ENCODE measurements at regions not wholly inside any gene's neighbourhood (a gene's known extent, or its start where the extent isn't known, plus 50 kb on each side); places are given as distances from the start of the nearest gene placed in this dataset.

DNA sequence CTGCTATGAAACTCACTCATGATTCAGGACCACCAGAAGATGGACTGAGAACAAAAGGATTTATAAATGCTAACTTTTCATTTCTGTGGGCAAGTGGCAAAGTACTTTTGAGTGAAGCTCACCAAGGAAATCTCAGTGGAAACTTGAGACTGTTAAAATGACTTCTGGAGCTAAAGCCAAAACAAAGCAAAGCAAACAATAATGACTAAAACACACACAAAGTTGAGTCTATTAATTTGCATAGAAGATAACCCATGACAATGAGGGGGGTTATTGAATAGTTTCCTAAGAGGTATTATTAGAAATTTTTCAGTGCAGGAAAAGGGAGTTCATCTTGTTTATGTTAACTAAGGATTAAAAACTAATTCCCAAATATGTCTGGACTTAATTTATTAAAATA lies 612.8 kb upstream of the FAM174A start:
- ATAC-seq (ENCODE audit: low FRiP score), result no peak
- H3K4me1 ChIP-seq (ENCODE audit: control insufficient read depth in 1 of 2, insufficient read depth in 2 of 2, low read length in 2 of 2), result no peaks in the 10 kb centered on the region
- no peaks in the 10 kb centered on the region for H3K36me3 ChIP-seq (ENCODE audit: control insufficient read depth in 1 of 2, insufficient read depth in 2 of 2, low read length in 1 of 2)
- no peak overlapping the region for H3K27ac ChIP-seq (ENCODE audit: low read depth in 1 of 2, low read length in 2 of 2)
- intact Hi-C loops (cut with DNase I), result no loop called here
- H3K27me3 ChIP-seq (ENCODE audit: control insufficient read depth in 1 of 2, insufficient read depth in 2 of 2, low read length in 1 of 2), result no peaks in the 10 kb centered on the region
- H3K9me3 ChIP-seq (ENCODE audit: control insufficient read depth, low read length), result no peaks in the 10 kb centered on the region
- no peak for DNase-seq
- no peak overlapping the region for H3K4me3 ChIP-seq (ENCODE audit: low read length in 2 of 2)

DNA sequence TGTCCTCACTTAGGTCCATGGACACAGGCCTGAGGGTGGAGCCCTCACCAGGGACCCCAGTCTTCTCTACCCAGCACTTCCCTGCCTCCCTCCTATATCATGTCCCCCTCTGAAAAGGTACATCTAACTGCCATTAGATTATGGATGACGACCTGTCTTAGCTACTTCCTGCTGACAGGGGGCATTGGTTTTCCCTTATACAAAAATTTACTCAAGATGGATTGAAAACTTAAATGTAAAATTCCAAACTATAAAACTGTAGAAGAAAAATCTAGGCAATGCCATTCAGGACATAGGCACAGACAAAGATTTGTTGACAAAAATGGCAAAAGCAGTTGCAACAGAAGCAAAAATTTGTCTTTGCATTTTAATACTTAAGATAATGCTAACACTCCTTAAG lies 623.2 kb upstream of the FAM174A start:
- no peak for DNase-seq
- ATAC-seq (ENCODE audit: low FRiP score), result no peak
- WGBS, 2 donors, result 54 to 56% methylated on average over 1 of the region's 1 CpG
- no peaks in the 10 kb centered on the region for H3K4me1 ChIP-seq (ENCODE audit: control insufficient read depth in 1 of 2, insufficient read depth in 2 of 2, low read length in 2 of 2)
- H3K27me3 ChIP-seq (ENCODE audit: control insufficient read depth in 1 of 2, insufficient read depth in 2 of 2, low read length in 1 of 2), result no peaks in the 10 kb centered on the region
- H3K36me3 ChIP-seq (ENCODE audit: control insufficient read depth in 1 of 2, insufficient read depth in 2 of 2, low read length in 1 of 2), result no peaks in the 10 kb centered on the region
- H3K27ac ChIP-seq (ENCODE audit: low read depth in 1 of 2, low read length in 2 of 2), result no peak overlapping the region
- intact Hi-C loops (cut with DNase I), result no loop called here
- H3K9me3 ChIP-seq (ENCODE audit: control insufficient read depth, low read length), result no peaks in the 10 kb centered on the region
- no peak overlapping the region for H3K4me3 ChIP-seq (ENCODE audit: low read length in 2 of 2)

DNA sequence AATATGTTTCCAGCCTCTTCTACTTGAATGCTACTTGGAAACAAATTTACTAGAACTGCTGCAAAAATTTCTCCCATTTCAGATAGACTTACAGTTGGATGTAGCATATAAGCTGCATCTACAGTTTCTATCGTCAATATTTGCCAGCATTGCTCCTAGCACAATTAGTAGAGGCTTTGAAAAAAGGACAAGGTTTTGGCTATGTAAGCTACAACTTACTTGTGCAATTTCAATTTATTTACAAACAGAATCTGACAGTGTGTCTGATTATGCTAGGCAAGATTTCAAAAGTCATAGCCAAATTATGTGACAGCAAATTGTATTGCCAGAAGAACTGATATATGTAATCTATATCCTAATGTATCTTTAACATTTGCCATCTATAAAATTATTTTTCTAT lies 628.4 kb upstream of the FAM174A start:
- no peak for DNase-seq
- ATAC-seq (ENCODE audit: low FRiP score), result no peak
- 84 to 94% methylated on average over 1 of the region's 1 CpG for WGBS, 2 donors
- Histone ChIP-seq H3K36me3 (ENCODE audit: control insufficient read depth in 1 of 2, insufficient read depth in 2 of 2, low read length in 1 of 2) (no peaks in the 10 kb centered on the region), H3K4me1 (ENCODE audit: control insufficient read depth in 1 of 2, insufficient read depth in 2 of 2, low read length in 2 of 2) (no peaks in the 10 kb centered on the region), H3K27ac (ENCODE audit: low read depth in 1 of 2, low read length in 2 of 2) (no peak overlapping the region), H3K4me3 (ENCODE audit: low read length in 2 of 2) (no peak overlapping the region), H3K9me3 (ENCODE audit: control insufficient read depth, low read length) (no peaks in the 10 kb centered on the region), H3K27me3 (ENCODE audit: control insufficient read depth in 1 of 2, insufficient read depth in 2 of 2, low read length in 1 of 2) (no peaks in the 10 kb centered on the region)
- intact Hi-C loops (cut with DNase I), result no loop called here

DNA sequence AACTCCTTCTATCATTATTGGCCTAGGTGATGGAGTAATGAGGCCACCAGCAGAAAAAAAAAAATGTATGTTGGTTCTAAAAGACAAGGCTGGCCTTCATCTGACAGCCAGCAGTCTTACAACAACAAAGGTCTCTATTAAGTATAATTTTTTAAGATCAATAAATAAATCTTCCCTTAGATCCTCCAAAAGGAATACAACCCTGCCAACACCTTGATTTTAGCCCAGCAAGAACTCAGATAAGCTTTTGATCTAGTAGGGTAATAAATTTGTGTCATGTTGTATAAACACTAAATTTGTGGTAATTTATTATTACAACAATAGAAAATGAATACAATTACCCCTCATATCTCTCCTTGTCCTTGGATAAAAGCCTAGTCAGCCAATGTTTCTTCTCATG lies 633.2 kb upstream of the FAM174A start:
- no peak overlapping the region for H3K27ac ChIP-seq (ENCODE audit: low read depth in 1 of 2, low read length in 2 of 2)
- H3K36me3 ChIP-seq (ENCODE audit: control insufficient read depth in 1 of 2, insufficient read depth in 2 of 2, low read length in 1 of 2), result no peaks in the 10 kb centered on the region
- DNase-seq, result no peak
- intact Hi-C loops (cut with DNase I), result no loop called here
- H3K9me3 ChIP-seq (ENCODE audit: control insufficient read depth, low read length), result no peaks in the 10 kb centered on the region
- H3K27me3 ChIP-seq (ENCODE audit: control insufficient read depth in 1 of 2, insufficient read depth in 2 of 2, low read length in 1 of 2), result no peaks in the 10 kb centered on the region
- no peaks in the 10 kb centered on the region for H3K4me1 ChIP-seq (ENCODE audit: control insufficient read depth in 1 of 2, insufficient read depth in 2 of 2, low read length in 2 of 2)
- no peak overlapping the region for H3K4me3 ChIP-seq (ENCODE audit: low read length in 2 of 2)
- no peak for ATAC-seq (ENCODE audit: low FRiP score)

DNA sequence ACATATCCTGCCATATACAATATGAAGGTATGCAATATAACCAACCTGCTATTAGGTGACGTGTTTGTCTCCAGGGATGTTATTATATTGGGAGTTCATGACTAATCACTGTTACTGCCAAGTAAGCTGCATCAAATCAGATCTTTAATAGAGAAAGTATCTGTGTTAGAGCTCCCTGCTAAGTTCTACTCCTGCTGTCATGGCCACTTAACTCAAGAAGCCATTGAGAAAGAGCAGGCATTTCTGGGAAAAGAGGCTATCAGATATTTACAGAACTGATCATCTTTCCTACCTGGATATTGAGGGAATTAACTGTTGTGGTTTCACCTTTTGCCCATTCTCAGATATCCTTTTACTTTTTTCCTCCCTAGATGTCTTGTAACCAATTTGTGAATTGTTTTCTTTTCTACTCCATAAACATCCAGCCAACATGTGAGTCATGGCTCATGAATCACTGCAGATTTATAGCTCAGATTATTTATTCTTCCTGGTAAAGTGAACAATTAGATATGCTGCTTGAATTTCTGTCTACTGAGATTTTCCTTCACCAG lies 634.8 kb upstream of the FAM174A start:
- no peaks in the 10 kb centered on the region for H3K27me3 ChIP-seq (ENCODE audit: control insufficient read depth in 1 of 2, insufficient read depth in 2 of 2, low read length in 1 of 2)
- H3K4me1 ChIP-seq (ENCODE audit: control insufficient read depth in 1 of 2, insufficient read depth in 2 of 2, low read length in 2 of 2), result no peaks in the 10 kb centered on the region
- H3K36me3 ChIP-seq (ENCODE audit: control insufficient read depth in 1 of 2, insufficient read depth in 2 of 2, low read length in 1 of 2), result no peaks in the 10 kb centered on the region
- DNase-seq (no peak), ATAC-seq (ENCODE audit: low FRiP score) (no peak)
- no peaks in the 10 kb centered on the region for H3K9me3 ChIP-seq (ENCODE audit: control insufficient read depth, low read length)
- WGBS, 2 donors, result 30 to 50% methylated on average over 1 of the region's 1 CpG
- H3K27ac ChIP-seq (ENCODE audit: low read depth in 1 of 2, low read length in 2 of 2), result no peak overlapping the region
- H3K4me3 ChIP-seq (ENCODE audit: low read length in 2 of 2), result no peak overlapping the region
- intact Hi-C loops (cut with DNase I), result no loop called here

DNA sequence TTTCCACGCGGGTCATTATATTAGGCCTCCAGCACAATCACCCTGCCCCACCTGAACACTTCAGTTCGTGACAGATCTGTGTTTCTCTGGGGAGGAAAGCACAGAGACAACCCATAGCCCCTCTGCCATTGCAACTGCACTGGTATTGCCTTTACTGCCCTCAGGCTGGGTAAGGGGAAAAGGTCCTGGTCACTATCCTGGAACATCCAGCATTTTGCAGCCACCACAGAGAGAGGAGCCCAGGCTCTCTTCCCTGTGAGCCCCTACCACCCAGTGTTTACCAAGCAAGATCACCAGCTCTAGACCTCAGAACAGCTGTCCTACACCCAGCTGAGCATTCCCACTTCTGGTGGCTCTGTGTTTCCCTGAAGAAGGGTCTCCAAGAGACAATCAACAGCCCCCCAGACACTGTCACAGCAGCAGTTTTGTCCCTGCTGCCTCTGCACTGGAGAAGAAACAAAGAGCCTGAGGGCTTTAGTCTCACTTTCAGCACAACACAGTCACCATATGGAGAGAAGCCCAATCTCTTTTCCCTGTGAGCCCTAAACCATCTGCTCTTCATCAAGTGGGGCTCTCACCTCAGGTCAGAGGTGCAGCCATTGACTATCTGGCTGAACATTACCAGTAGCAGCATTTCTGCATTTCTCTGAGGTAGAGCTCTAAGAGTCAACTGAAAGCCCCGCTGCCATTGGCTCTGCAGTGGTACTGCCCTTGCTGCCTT lies 655.2 kb upstream of the FAM174A start:
- Histone ChIP-seq H3K9me3 (ENCODE audit: control insufficient read depth, low read length) (no peaks in the 10 kb centered on the region), H3K27me3 (ENCODE audit: control insufficient read depth in 1 of 2, insufficient read depth in 2 of 2, low read length in 1 of 2) (no peaks in the 10 kb centered on the region), H3K4me3 (ENCODE audit: low read length in 2 of 2) (no peak overlapping the region), H3K4me1 (ENCODE audit: control insufficient read depth in 1 of 2, insufficient read depth in 2 of 2, low read length in 2 of 2) (no peaks in the 10 kb centered on the region), H3K27ac (ENCODE audit: low read depth in 1 of 2, low read length in 2 of 2) (no peak overlapping the region), H3K36me3 (ENCODE audit: control insufficient read depth in 1 of 2, insufficient read depth in 2 of 2, low read length in 1 of 2) (no peaks in the 10 kb centered on the region)
- 85% methylated on average over 4 of the region's 4 CpGs for WGBS, 2 donors
- no peak for ATAC-seq (ENCODE audit: low FRiP score)
- DNase-seq, result no peak
- intact Hi-C loops (cut with DNase I), result no loop called here

DNA sequence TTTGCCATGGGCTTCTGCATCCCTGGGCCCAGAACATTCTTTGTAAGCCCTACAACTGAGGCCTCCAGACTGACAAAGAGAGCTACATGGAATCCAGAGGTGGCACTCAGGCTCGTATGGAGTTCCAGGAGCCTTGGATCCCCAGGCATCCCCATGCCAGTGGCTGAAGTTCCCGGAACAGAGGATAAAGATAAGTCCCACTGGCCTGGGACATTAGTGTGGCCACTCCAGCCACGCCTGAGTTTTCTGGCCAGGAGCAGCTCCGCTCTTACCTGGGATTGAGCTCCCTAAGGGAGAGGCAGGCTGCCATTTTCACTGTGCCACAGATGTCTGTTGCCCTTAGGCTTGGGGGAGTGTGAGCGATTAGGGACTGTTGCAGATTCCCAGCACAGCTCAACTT lies 656.3 kb upstream of the FAM174A start:
- intact Hi-C loops (cut with DNase I), result no loop called here
- no peak overlapping the region for H3K4me3 ChIP-seq (ENCODE audit: low read length in 2 of 2)
- no peaks in the 10 kb centered on the region for H3K4me1 ChIP-seq (ENCODE audit: control insufficient read depth in 1 of 2, insufficient read depth in 2 of 2, low read length in 2 of 2)
- H3K36me3 ChIP-seq (ENCODE audit: control insufficient read depth in 1 of 2, insufficient read depth in 2 of 2, low read length in 1 of 2), result no peaks in the 10 kb centered on the region
- ATAC-seq (ENCODE audit: low FRiP score) (peak; percentile 33), DNase-seq (no peak)
- no peaks in the 10 kb centered on the region for H3K9me3 ChIP-seq (ENCODE audit: control insufficient read depth, low read length)
- 80 to 85% methylated on average over 5 of the region's 5 CpGs for WGBS, 2 donors
- no peaks in the 10 kb centered on the region for H3K27me3 ChIP-seq (ENCODE audit: control insufficient read depth in 1 of 2, insufficient read depth in 2 of 2, low read length in 1 of 2)
- H3K27ac ChIP-seq (ENCODE audit: low read depth in 1 of 2, low read length in 2 of 2), result no peak overlapping the region

DNA sequence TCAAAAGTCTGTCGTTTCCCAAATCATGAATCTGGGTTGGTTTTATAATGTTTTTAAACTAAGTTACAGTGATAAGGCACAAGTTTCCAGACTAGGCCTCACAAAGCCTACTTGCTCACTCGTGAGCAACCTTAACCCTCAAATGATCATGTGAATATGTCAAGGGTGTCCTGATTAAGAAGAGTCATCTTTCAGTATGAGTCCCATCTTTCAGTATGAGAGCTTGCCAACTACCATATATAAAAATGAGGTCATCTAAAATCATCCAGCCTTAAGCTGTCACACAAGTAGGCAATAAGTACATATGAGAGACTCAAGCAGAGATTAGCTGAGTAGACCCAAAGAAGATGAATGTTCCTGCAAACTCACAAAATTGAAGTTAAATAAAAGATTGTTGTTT lies 668.4 kb upstream of the FAM174A start:
- no peak overlapping the region for H3K4me3 ChIP-seq (ENCODE audit: low read length in 2 of 2)
- WGBS, 2 donors, result 28 to 34% methylated on average over 2 of the region's 2 CpGs
- H3K4me1 ChIP-seq (ENCODE audit: control insufficient read depth in 1 of 2, insufficient read depth in 2 of 2, low read length in 2 of 2), result no peaks in the 10 kb centered on the region
- H3K27me3 ChIP-seq (ENCODE audit: control insufficient read depth in 1 of 2, insufficient read depth in 2 of 2, low read length in 1 of 2), result no peaks in the 10 kb centered on the region
- intact Hi-C loops (cut with DNase I), result no loop called here
- ATAC-seq (ENCODE audit: low FRiP score), result no peak
- H3K9me3 ChIP-seq (ENCODE audit: control insufficient read depth, low read length), result no peaks in the 10 kb centered on the region
- no peak for DNase-seq
- no peaks in the 10 kb centered on the region for H3K36me3 ChIP-seq (ENCODE audit: control insufficient read depth in 1 of 2, insufficient read depth in 2 of 2, low read length in 1 of 2)
- H3K27ac ChIP-seq (ENCODE audit: low read depth in 1 of 2, low read length in 2 of 2), result no peak overlapping the region

DNA sequence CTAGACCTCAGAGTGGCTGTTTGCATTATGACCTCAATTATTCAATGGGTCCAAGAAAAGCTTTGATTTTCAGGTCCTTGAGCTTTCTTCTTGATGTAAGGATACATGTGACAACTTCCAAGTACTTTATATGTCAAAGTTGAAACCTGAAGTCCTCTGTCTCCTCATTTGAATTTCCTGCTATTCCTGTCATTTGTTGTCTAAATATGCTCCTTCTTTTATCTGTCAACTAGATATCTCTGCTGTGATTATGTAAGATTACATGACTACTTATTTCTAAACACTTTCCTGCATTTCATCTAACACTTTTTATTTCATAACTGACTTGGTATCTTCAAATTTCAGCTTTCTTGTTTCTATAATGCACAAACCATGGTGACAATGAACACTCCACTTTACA lies 670.0 kb upstream of the FAM174A start:
- Histone ChIP-seq H3K4me1 (ENCODE audit: control insufficient read depth in 1 of 2, insufficient read depth in 2 of 2, low read length in 2 of 2) (no peaks in the 10 kb centered on the region), H3K36me3 (ENCODE audit: control insufficient read depth in 1 of 2, insufficient read depth in 2 of 2, low read length in 1 of 2) (no peaks in the 10 kb centered on the region), H3K4me3 (ENCODE audit: low read length in 2 of 2) (no peak overlapping the region), H3K27ac (ENCODE audit: low read depth in 1 of 2, low read length in 2 of 2) (no peak overlapping the region), H3K27me3 (ENCODE audit: control insufficient read depth in 1 of 2, insufficient read depth in 2 of 2, low read length in 1 of 2) (no peaks in the 10 kb centered on the region), H3K9me3 (ENCODE audit: control insufficient read depth, low read length) (no peaks in the 10 kb centered on the region)
- intact Hi-C loops (cut with DNase I), result no loop called here
- no peak for DNase-seq
- no peak for ATAC-seq (ENCODE audit: low FRiP score)
